Natural killer cell (primary cell): ENCODE measurements at regions not wholly inside any gene's neighbourhood (a gene's known extent, or its start where the extent isn't known, plus 50 kb on each side); places are given as distances from the start of the nearest gene placed in this dataset.

ENCODE experiments used
- ATAC-seq, 3 donors: fragments of 150-1000 bp in 2 of 3; fragments of 200-7000 bp in 1 of 3; cut with Tn5 transposase; 1 replicate in 1 of 3; 2 replicates in 2 of 3; pipeline ENCODE4 v1.10.0; 2021; ENCODE audit warnings: mild to moderate bottlenecking in 2 of 3, moderate library complexity in 2 of 3
- DNase-seq, 2 donors: peaks; one replicate each; pipeline versions ENCODE4 v3.0.0 to v3.0.0-alpha.2; 2013 to 2021; ENCODE audit warnings: mixed read lengths in 1 of 2
- H3K27ac ChIP-seq: one replicate; pipeline ENCODE4 v1.5.1; 2013; ENCODE audit warnings: mild to moderate bottlenecking, low read length
- H3K27me3 ChIP-seq: one replicate; pipeline ENCODE4 v1.6.1; 2013; ENCODE audit warnings: low read length; ENCODE audit not compliant: control insufficient read depth, insufficient read depth
- H3K36me3 ChIP-seq: one replicate; pipeline ENCODE4 v1.6.1; 2013; ENCODE audit warnings: low read length; ENCODE audit not compliant: control insufficient read depth, insufficient read depth
- H3K4me1 ChIP-seq: one replicate; pipeline ENCODE4 v1.6.1; 2013; ENCODE audit warnings: low read length; ENCODE audit not compliant: control insufficient read depth, insufficient read depth
- H3K4me3 ChIP-seq: one replicate; pipeline ENCODE4 v1.5.1; 2013; ENCODE audit warnings: low read length
- H3K9me3 ChIP-seq: one replicate; pipeline ENCODE4 v1.6.1; 2013; ENCODE audit warnings: low read length; ENCODE audit not compliant: control insufficient read depth, insufficient read depth
- H3K27ac Mint-ChIP-seq, 2 donors: one replicate each; pipeline ENCODE4 v1.8.0; 2022; ENCODE audit warnings: mild to moderate bottlenecking in 2 of 2, mixed read lengths in 2 of 2, moderate library complexity in 1 of 2
- H3K27me3 Mint-ChIP-seq, 2 donors: one replicate each; pipeline ENCODE4 v1.8.0; 2022; ENCODE audit warnings: low read depth in 2 of 2, mixed read lengths in 2 of 2
- H3K36me3 Mint-ChIP-seq: one replicate; pipeline ENCODE4 v1.8.0; 2022; ENCODE audit warnings: mixed read lengths
- H3K4me1 Mint-ChIP-seq, 2 donors: one replicate each; pipeline ENCODE4 v1.8.0; 2022; ENCODE audit warnings: mixed read lengths in 2 of 2
- H3K4me3 Mint-ChIP-seq: one replicate; pipeline ENCODE4 v1.8.0; 2022; ENCODE audit warnings: mild to moderate bottlenecking, moderate library complexity, mixed read lengths
- H3K9me3 Mint-ChIP-seq, 2 donors: one replicate each; pipeline ENCODE4 v1.8.0; 2022; ENCODE audit warnings: mixed read lengths in 2 of 2
- CTCF ChIP-seq: fragments of 200-600 bp; IDR thresholded peaks from one replicate; pipeline ENCODE4 v1.8.0; 2022; ENCODE audit warnings: antibody characterized with exemption
- WGBS: methylation state at CpG from one replicate; pipeline ENCODE4 v1.1.7; 2013; ENCODE audit warnings: missing lambda C conversion rate; ENCODE audit not compliant: insufficient coverage; 5-methylcytosine and 5-hydroxymethylcytosine counted together
- intact Hi-C: fragments of 100-400 bp; cut with micrococcal nuclease; formaldehyde crosslinking; loops from one replicate; pipeline ENCODE4 v1.14.2; 2022

GRCh38 chr2:34337735-34338134 is 738.6 kb upstream of the FAM98A start:
- Mint-ChIP-seq H3K27me3 (no peaks in the 10 kb centered on the region), H3K36me3 (no peaks in the 10 kb centered on the region)

GRCh38 chr2:34332813-34333212 is 733.7 kb upstream of the FAM98A start:
- Histone ChIP-seq H3K4me3 (no peak overlapping the region), H3K36me3 (no peaks in the 10 kb centered on the region), H3K9me3 (no peaks in the 10 kb centered on the region), H3K27me3 (no peaks in the 10 kb centered on the region), H3K27ac (no peak overlapping the region), H3K4me1 (no peaks in the 10 kb centered on the region)
- no peaks in the 10 kb centered on the region for H3K27me3 Mint-ChIP-seq
- H3K9me3 Mint-ChIP-seq, result peaks cover 17 to 20% of the 10 kb centered on the region in 2 donors
- H3K4me1 Mint-ChIP-seq, result no peaks in the 10 kb centered on the region
- no peak overlapping the region for H3K4me3 Mint-ChIP-seq
- 75% methylated on average over 2 of the region's 2 CpGs for WGBS
- intact Hi-C loops, result no loop called here
- no peak for TF ChIP-seq CTCF
- no peak for DNase-seq
- no peaks in the 10 kb centered on the region for H3K36me3 Mint-ChIP-seq
- no peak for ATAC-seq
- no peak overlapping the region for H3K27ac Mint-ChIP-seq

More at GRCh38 chr2:34337735-34338134, 738.6 kb upstream of the FAM98A start:
- H3K36me3 ChIP-seq, result no peaks in the 10 kb centered on the region
- H3K27me3 ChIP-seq, result no peaks in the 10 kb centered on the region
- no peak overlapping the region for H3K4me3 ChIP-seq
- H3K27ac Mint-ChIP-seq, result no peak overlapping the region
- no peaks in the 10 kb centered on the region for H3K4me1 Mint-ChIP-seq
- DNase-seq (no peak), ATAC-seq (no peak)
- peaks cover 3% of the 10 kb centered on the region for H3K9me3 ChIP-seq
- peaks cover 17 to 28% of the 10 kb centered on the region in 2 donors for H3K9me3 Mint-ChIP-seq
- WGBS, result 90% methylated on average over 2 of the region's 3 CpGs
- H3K4me1 ChIP-seq, result no peaks in the 10 kb centered on the region
- no peak overlapping the region for H3K27ac ChIP-seq
- H3K4me3 Mint-ChIP-seq, result no peak overlapping the region
- intact Hi-C loops, result no loop called here
- TF ChIP-seq CTCF, result no peak

- 50% methylated on average over 1 of the region's 2 CpGs for WGBS
- no peak for ATAC-seq
- no peak for TF ChIP-seq CTCF
- H3K4me1 Mint-ChIP-seq, result no peaks in the 10 kb centered on the region
- H3K36me3 Mint-ChIP-seq, result no peaks in the 10 kb centered on the region
- Histone ChIP-seq H3K4me3 (no peak overlapping the region), H3K36me3 (no peaks in the 10 kb centered on the region), H3K27ac (no peak overlapping the region), H3K4me1 (no peaks in the 10 kb centered on the region), H3K27me3 (no peaks in the 10 kb centered on the region), H3K9me3 (peaks cover 4% of the 10 kb centered on the region)
- no peak overlapping the region for H3K27ac Mint-ChIP-seq
- no peaks in the 10 kb centered on the region for H3K27me3 Mint-ChIP-seq
- peaks cover 3 to 6% of the 10 kb centered on the region in 2 donors for H3K9me3 Mint-ChIP-seq
- no peak for DNase-seq
- no peak overlapping the region for H3K4me3 Mint-ChIP-seq
- intact Hi-C loops, result no loop called here
These were observed 721.0 kb upstream of the FAM98A start for GRCh38 chr2:34320056-34320455.

GRCh38 chr2:34317797-34318196 is 718.7 kb upstream of the FAM98A start:
- intact Hi-C loops, result no loop called here
- peaks cover 3 to 6% of the 10 kb centered on the region in 2 donors for H3K9me3 Mint-ChIP-seq
- no peak overlapping the region for H3K27ac ChIP-seq
- 83% methylated on average over 2 of the region's 3 CpGs for WGBS
- H3K9me3 ChIP-seq, result peaks cover 4% of the 10 kb centered on the region
- H3K4me3 ChIP-seq, result no peak overlapping the region
- DNase-seq (no peak), ATAC-seq (no peak)
- no peaks in the 10 kb centered on the region for H3K27me3 Mint-ChIP-seq
- H3K4me1 Mint-ChIP-seq, result no peaks in the 10 kb centered on the region
- H3K36me3 ChIP-seq, result no peaks in the 10 kb centered on the region
- H3K36me3 Mint-ChIP-seq, result no peaks in the 10 kb centered on the region
- no peaks in the 10 kb centered on the region for H3K4me1 ChIP-seq
- H3K27ac Mint-ChIP-seq, result no peak overlapping the region
- H3K27me3 ChIP-seq, result no peaks in the 10 kb centered on the region
- TF ChIP-seq CTCF, result no peak
- no peak overlapping the region for H3K4me3 Mint-ChIP-seq
